Breast epithelium (tissue), 4 donors: ENCODE measurements at regions not wholly inside any gene's neighbourhood (a gene's known extent, or its start where the extent isn't known, plus 50 kb on each side); places are given as distances from the start of the nearest gene placed in this dataset.

Experiments used
- DNase-seq, 2 donors: peaks; one replicate each; pipeline ENCODE4 v3.0.0-alpha.2; 2019; ENCODE audit warnings: low spot score in 2 of 2
- H3K27ac ChIP-seq, 2 donors: fragments of 200-600 bp; sonication (generic) in 1 of 2; one replicate each; pipeline ENCODE4 v1.5.1; 2016 to 2019; ENCODE audit warnings: mild to moderate bottlenecking in 1 of 2
- H3K27me3 ChIP-seq, 2 donors: fragments of 200-600 bp; sonication (generic) in 1 of 2; one replicate each; pipeline versions ENCODE4 v1.5.1 to v1.6.0; 2017 to 2019; ENCODE audit warnings: control low read depth in 1 of 2, mild to moderate bottlenecking in 1 of 2
- H3K36me3 ChIP-seq: fragments of 200-600 bp; one replicate; pipeline ENCODE4 v1.5.1; 2019
- H3K4me1 ChIP-seq, 2 donors: fragments of 200-600 bp; sonication (generic); one replicate each; pipeline ENCODE4 v1.5.1; 2016 to 2019; ENCODE audit warnings: control low read depth in 1 of 2
- H3K4me3 ChIP-seq, 3 donors: fragments of 200-600 bp; sonication (generic); 1 replicate in 2 of 3; 2 replicates in 1 of 3; pipeline ENCODE4 v1.5.1; 2016 to 2019; ENCODE audit warnings: mild to moderate bottlenecking in 3 of 3, moderate library complexity in 2 of 3
- H3K9me3 ChIP-seq, 2 donors: fragments of 200-600 bp; sonication (generic) in 1 of 2; one replicate each; pipeline ENCODE4 v1.5.1; 2016 to 2019; ENCODE audit warnings: control low read depth in 1 of 2
- CTCF ChIP-seq, 3 donors: fragments of 450-650 bp; IDR thresholded peaks; one replicate each; pipeline ENCODE4 v1.5.1; 2016 to 2017; ENCODE audit warnings: antibody characterized with exemption in 3 of 3, mild to moderate bottlenecking in 3 of 3, moderate library complexity in 3 of 3
- POLR2A ChIP-seq: fragments of 450-650 bp; IDR thresholded peaks from one replicate; pipeline ENCODE4 v1.6.1; 2016; ENCODE audit warnings: antibody characterized with exemption, mild to moderate bottlenecking, moderate library complexity
- POLR2AphosphoS5 ChIP-seq, 3 donors: sonication (generic); formaldehyde crosslinking; IDR thresholded peaks; one replicate each; pipeline ENCODE4 v1.6.1; 2017; ENCODE audit warnings: antibody characterized with exemption in 3 of 3
- intact Hi-C: fragments of 100-400 bp; cut with DNase I; formaldehyde crosslinking; loops from one replicate; pipeline ENCODE4 v1.15.1; 2023; ENCODE audit warnings: low total_unique reads

DNA sequence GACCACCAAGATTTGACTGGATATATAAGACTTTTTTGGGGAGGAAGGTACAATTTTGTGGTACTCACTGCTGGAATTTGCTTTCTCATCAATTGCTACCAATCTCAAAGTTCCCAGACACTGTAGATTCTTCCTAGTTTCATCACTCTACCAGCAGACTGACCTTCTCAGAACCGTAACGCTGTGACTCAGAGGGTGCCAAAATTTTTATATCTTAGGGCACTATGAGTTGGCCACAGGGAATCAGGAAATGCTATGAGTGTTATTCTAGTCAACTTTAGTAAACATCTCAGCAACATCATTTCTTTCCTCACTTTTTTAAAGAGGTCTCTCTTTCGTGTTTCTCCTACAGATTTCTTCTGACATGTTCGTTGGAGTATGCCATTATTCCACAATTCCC lies 499.0 kb downstream of the TMX3 start:
- Histone ChIP-seq H3K4me3 (no peak overlapping the region), H3K4me1 (no peaks in the 10 kb centered on the region)
- intact Hi-C loops, result no loop called here

DNA sequence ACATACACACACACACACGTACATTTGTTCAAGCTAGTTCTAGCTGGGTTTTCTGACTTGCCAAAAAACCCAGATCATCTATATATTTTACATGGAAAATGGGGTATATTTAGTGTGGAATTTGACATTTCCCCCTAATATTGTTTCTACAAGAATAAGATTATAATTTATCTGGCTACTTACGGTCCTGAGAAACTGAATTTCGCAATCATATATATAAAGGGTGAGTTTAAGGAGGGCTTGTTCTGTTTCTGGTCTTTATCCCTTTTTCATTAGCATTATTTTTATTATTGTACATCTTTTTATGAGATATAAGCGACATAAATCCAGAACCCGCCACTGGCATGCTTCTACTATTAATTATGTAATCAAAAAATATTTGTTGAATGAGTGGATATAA lies 528.9 kb downstream of the TMX3 start:
- H3K27me3 ChIP-seq, result peaks cover 0 to 6% of the 10 kb centered on the region in 2 donors

More for the DNA sequence above, 499.0 kb downstream of the TMX3 start:
- TF ChIP-seq CTCF (IDR thresholded peaks at IDR 0.05), result no peak
- no peak for TF ChIP-seq POLR2A
- TF ChIP-seq POLR2AphosphoS5 (IDR thresholded peaks at IDR 0.05), result no peak
- Histone ChIP-seq H3K27me3 (no peaks in the 10 kb centered on the region), H3K9me3 (no peaks in the 10 kb centered on the region), H3K36me3 (no peaks in the 10 kb centered on the region), H3K27ac (no peak overlapping the region)
- no peak for DNase-seq

GRCh38 chr18:68181956-68182355 lies 533.0 kb downstream of the TMX3 start:
- no peak for TF ChIP-seq POLR2AphosphoS5 (IDR thresholded peaks at IDR 0.05)
- no peak for TF ChIP-seq CTCF (IDR thresholded peaks at IDR 0.05)
- Histone ChIP-seq H3K27ac (no peak overlapping the region), H3K4me1 (no peaks in the 10 kb centered on the region), H3K9me3 (no peaks in the 10 kb centered on the region), H3K4me3 (no peak overlapping the region), H3K36me3 (no peaks in the 10 kb centered on the region), H3K27me3 (peaks cover 0 to 6% of the 10 kb centered on the region in 2 donors)
- no peak for DNase-seq
- intact Hi-C loops, result no loop called here

More for the DNA sequence above, 528.9 kb downstream of the TMX3 start:
- Histone ChIP-seq H3K36me3 (no peaks in the 10 kb centered on the region), H3K9me3 (no peaks in the 10 kb centered on the region), H3K27ac (no peak overlapping the region), H3K4me1 (no peaks in the 10 kb centered on the region), H3K4me3 (no peak overlapping the region)
- intact Hi-C loops, result no loop called here
- DNase-seq, result no peak
- TF ChIP-seq CTCF (IDR thresholded peaks at IDR 0.05), result no peak
- TF ChIP-seq POLR2A, result no peak
- no peak for TF ChIP-seq POLR2AphosphoS5 (IDR thresholded peaks at IDR 0.05)

GRCh38 chr18:68179811-68180210 lies 535.1 kb downstream of the TMX3 start:
- H3K4me1 ChIP-seq, result no peaks in the 10 kb centered on the region
- H3K4me3 ChIP-seq, result no peak overlapping the region
- peaks cover 0 to 6% of the 10 kb centered on the region in 2 donors for H3K27me3 ChIP-seq
- DNase-seq, result no peak
- intact Hi-C loops, result no loop called here
- TF ChIP-seq CTCF (IDR thresholded peaks at IDR 0.05), result no peak
- no peak for TF ChIP-seq POLR2A
- TF ChIP-seq POLR2AphosphoS5 (IDR thresholded peaks at IDR 0.05), result no peak
- peaks cover 0 to 5% of the 10 kb centered on the region in 2 donors for H3K9me3 ChIP-seq
- H3K36me3 ChIP-seq, result no peaks in the 10 kb centered on the region
- no peak overlapping the region for H3K27ac ChIP-seq

DNA sequence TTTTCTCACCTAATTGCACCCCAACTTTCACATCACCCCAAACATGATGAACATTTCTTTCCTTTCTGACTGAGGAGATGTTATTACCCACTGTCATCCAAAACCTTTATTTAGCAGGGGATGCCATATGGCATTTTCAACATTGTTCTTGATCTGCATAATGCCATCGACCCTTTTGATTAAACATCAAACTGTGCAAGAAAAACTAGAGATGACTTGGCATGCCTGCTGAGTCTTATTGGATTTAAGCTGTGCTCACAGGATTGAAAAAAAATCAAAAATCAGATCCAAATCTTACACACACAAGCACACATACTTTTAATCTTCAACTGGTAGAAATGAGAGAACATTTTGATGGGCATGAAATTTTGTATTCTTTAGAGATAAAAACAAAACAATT lies 536.0 kb downstream of the TMX3 start:
- H3K4me1 ChIP-seq, result no peaks in the 10 kb centered on the region
- H3K27ac ChIP-seq, result no peak overlapping the region
- TF ChIP-seq POLR2A (no peak), CTCF (IDR thresholded peaks at IDR 0.05) (no peak), POLR2AphosphoS5 (IDR thresholded peaks at IDR 0.05) (no peak)
- H3K36me3 ChIP-seq, result no peaks in the 10 kb centered on the region
- peaks cover 0 to 2% of the 10 kb centered on the region in 2 donors for H3K27me3 ChIP-seq
- H3K4me3 ChIP-seq, result no peak overlapping the region
- intact Hi-C loops, result no loop called here
- peaks cover 0 to 9% of the 10 kb centered on the region in 2 donors for H3K9me3 ChIP-seq
- DNase-seq, result no peak
